GM12878 (cell line): ENCODE measurements at regions not wholly inside any gene's neighbourhood (a gene's known extent, or its start where the extent isn't known, plus 50 kb on each side); places are given as distances from the start of the nearest gene placed in this dataset.

Experiments used
- ATAC-seq: fragments of 200-7000 bp; cut with Tn5 transposase; 3 replicates; pipeline ENCODE4 v1.9.1; 2020; ENCODE audit warnings: mild to moderate bottlenecking, moderate library complexity
- BruUV-seq: library from RNA; stranded (reverse); fragments of 400-500 nt; replicated peaks from 2 replicates; lab custom pipeline; 2021; lab: Mats Ljungman, UMichigan
- CTCF ChIA-PET: fragments of 300-600 bp; sonication (Branson Sonifier 250); formaldehyde crosslinking; extraction: SDS; loops from one replicate; lab custom pipeline; 2021; ENCODE audit warnings: inconsistent platforms; lab: Yijun Ruan, JAX
- POLR2A ChIA-PET: fragments of 350-600 bp; formaldehyde crosslinking; extraction: SDS; loops from one replicate; lab custom pipeline; 2021; ENCODE audit warnings: inconsistent platforms; lab: Charles Lee
- RAD21 ChIA-PET: fragments of 300-600 bp; sonication (Branson Sonifier 250); formaldehyde crosslinking; loops from one replicate; lab custom pipeline; 2023; ENCODE audit warnings: antibody characterized with exemption; ENCODE audit not compliant: unreplicated experiment; lab: Charles Lee
- SMC1A ChIA-PET: fragments of 300-600 bp; sonication (Branson Sonifier 250); formaldehyde crosslinking; loops from one replicate; lab custom pipeline; 2023; ENCODE audit not compliant: unreplicated experiment, uncharacterized antibody; lab: Charles Lee
- DNase-seq: peaks from one replicate; pipeline ENCODE4 v3.0.0-alpha.2; 2011; ENCODE audit warnings: low read depth, low spot score
- FAIRE-seq: peaks from 3 replicates; lab custom pipeline; 2011; peaks lifted over from hg19 to GRCh38; lab: Jason Lieb, UNC
- H2AFZ ChIP-seq: 2 replicates; pipeline ENCODE4 v1.6.0; 2011; ENCODE audit warnings: low read depth, low read length, control low read depth; ENCODE audit not compliant: control insufficient read depth
- H3K27ac ChIP-seq: 2 replicates; pipeline ENCODE4 v1.5.1; 2011; ENCODE audit warnings: control low read depth; ENCODE audit not compliant: control insufficient read depth, insufficient read depth
- H3K27me3 ChIP-seq, 2 experiments: replicated peaks in 1 of 2; 2 replicates each; pipeline versions ENCODE4 v1.6.0 to v1.6.1; 2011; ENCODE audit warnings: low read length in 1 of 2; ENCODE audit not compliant: control insufficient read depth in 2 of 2, insufficient read depth in 2 of 2
- H3K36me3 ChIP-seq, 2 experiments: 2 replicates each; pipeline ENCODE4 v1.5.1; 2011; ENCODE audit warnings: low read length in 1 of 2; ENCODE audit not compliant: control insufficient read depth in 2 of 2, insufficient read depth in 2 of 2
- H3K4me1 ChIP-seq: 2 replicates; pipeline ENCODE4 v1.6.1; 2011; ENCODE audit warnings: mild to moderate bottlenecking, low read length, moderate library complexity, mixed read lengths; ENCODE audit not compliant: control insufficient read depth, insufficient read depth
- H3K4me2 ChIP-seq: 2 replicates; pipeline ENCODE4 v1.6.0; 2011; ENCODE audit warnings: control low read depth; ENCODE audit not compliant: control insufficient read depth, insufficient read depth
- H3K4me3 ChIP-seq: fragments of 200-600 bp; sonication (generic); 2 replicates; pipeline ENCODE4 v1.5.1; 2016
- H3K79me2 ChIP-seq: 2 replicates; pipeline ENCODE4 v1.6.0; 2011; ENCODE audit warnings: low read length; ENCODE audit not compliant: control insufficient read depth, insufficient read depth
- H3K9ac ChIP-seq: 2 replicates; pipeline ENCODE4 v1.8.0; 2011; ENCODE audit warnings: low read length, control low read depth, mixed read lengths; ENCODE audit not compliant: control insufficient read depth, insufficient read depth
- H3K9me3 ChIP-seq: replicated peaks from 3 replicates; pipeline ENCODE4 v1.5.1; 2011; ENCODE audit warnings: mild to moderate bottlenecking, low read length; ENCODE audit not compliant: control insufficient read depth, insufficient read depth
- H4K20me1 ChIP-seq: 2 replicates; pipeline ENCODE4 v1.6.0; 2011; ENCODE audit not compliant: control insufficient read depth, insufficient read depth
- BHLHE40 ChIP-seq, 2 experiments: fragments of 450-650 bp in 1 of 2; IDR thresholded peaks; 2 replicates each; pipeline ENCODE4 v1.6.1; 2011 to 2017; ENCODE audit warnings: low read depth in 2 of 2, borderline replicate concordance in 1 of 2, improper control_type of control experiment in 1 of 2, low read length in 1 of 2, mild to moderate bottlenecking in 1 of 2
- CBX3 ChIP-seq: fragments of 200-600 bp; sonication (generic); IDR thresholded peaks from 2 replicates; pipeline ENCODE4 v1.6.1; 2016; ENCODE audit warnings: low read depth, borderline replicate concordance
- CBX5 ChIP-seq: sonication (generic); IDR thresholded peaks from 2 replicates; pipeline ENCODE4 v1.6.1; 2016; ENCODE audit warnings: low read depth, moderate library complexity, mild to moderate bottlenecking, inconsistent platforms
- CHD2 ChIP-seq: IDR thresholded peaks from 2 replicates; pipeline ENCODE4 v1.6.1; 2011; ENCODE audit warnings: low read depth, low read length, improper control_type of control experiment, borderline replicate concordance
- FOXK2 ChIP-seq: fragments of 450-650 bp; IDR thresholded peaks from 2 replicates; pipeline ENCODE4 v1.6.1; 2017; ENCODE audit warnings: mild to moderate bottlenecking, moderate library complexity
- HDAC2 ChIP-seq: fragments of 200-600 bp; sonication (generic); IDR thresholded peaks from 2 replicates; pipeline ENCODE4 v1.6.1; 2017
- JUNB ChIP-seq: IDR thresholded peaks from 2 replicates; pipeline ENCODE4 v1.6.1; 2016; ENCODE audit warnings: antibody characterized with exemption, mild to moderate bottlenecking
- MEF2B ChIP-seq: fragments of 450-650 bp; IDR thresholded peaks from 2 replicates; pipeline ENCODE4 v1.6.1; 2018; ENCODE audit warnings: mild to moderate bottlenecking, moderate library complexity; ENCODE audit not compliant: partially characterized antibody, poor library complexity, severe bottlenecking
- PRDM15 ChIP-seq: fragments of 450-650 bp; formaldehyde crosslinking; IDR thresholded peaks from 2 replicates; pipeline ENCODE4 v1.4.0; 2020; ENCODE audit warnings: mild to moderate bottlenecking, moderate library complexity
- RBBP5 ChIP-seq: fragments of 200-600 bp; sonication (generic); conservative IDR thresholded peaks from 2 replicates; pipeline ENCODE4 v1.6.1; 2016
- SRF ChIP-seq, 2 experiments: IDR thresholded peaks; 2 replicates each; pipeline ENCODE4 v1.6.1; 2011; ENCODE audit warnings: low read depth in 2 of 2, low read length in 2 of 2, mild to moderate bottlenecking in 1 of 2, moderate library complexity in 1 of 2
- TCF12 ChIP-seq: IDR thresholded peaks from 2 replicates; pipeline ENCODE4 v1.6.1; 2011; ENCODE audit warnings: low read depth, mild to moderate bottlenecking, low read length
- ZBTB11 ChIP-seq: fragments of 450-650 bp; formaldehyde crosslinking; IDR thresholded peaks from 2 replicates; pipeline ENCODE4 v1.5.0; 2022; ENCODE audit warnings: mild to moderate bottlenecking, missing genetic modification characterization
- WGBS: methylation state at CpG from one replicate; pipeline ENCODE4 v1.1.6; 2016; ENCODE audit warnings: low lambda C conversion rate; ENCODE audit not compliant: insufficient replicate concordance, insufficient coverage; ENCODE audit errors: missing lambda C conversion rate; 5-methylcytosine and 5-hydroxymethylcytosine counted together
- in situ Hi-C: fragments of 300-500 bp; cut with MboI; formaldehyde crosslinking; loops from 9 replicates; pipeline ENCODE4 v1.14.3; 2018; ENCODE audit warnings: mixed read lengths
- intact Hi-C: fragments of 100-400 bp; cut with micrococcal nuclease; formaldehyde crosslinking; loops from one replicate; pipeline ENCODE4 v1.14.2; 2022; ENCODE audit not compliant: unreplicated experiment
- TF ChIP-seq, protein P1 (sequence below): fragments of 450-650 bp; IDR thresholded peaks from 2 replicates; pipeline ENCODE4 v1.6.1; 2018; ENCODE audit warnings: borderline replicate concordance, mild to moderate bottlenecking; ENCODE audit not compliant: partially characterized antibody

GRCh38 chr11:69416762-69417698, 64.4 kb upstream of the LINC01488 start:
- SMC1A ChIA-PET = interaction anchor here (0.6 kb wide), 1 partner anchor 218 kb away, joined by 3 read pairs; no protein-coding TSS in a partner anchor
- CTCF ChIA-PET = no interaction called here
- Histone ChIP-seq H4K20me1 (no peaks in the 10 kb centered on the region), H3K27ac (no peak overlapping the region), H3K9ac (no peak overlapping the region), H2AFZ (no peak overlapping the region), H3K4me3 (no peak overlapping the region), H3K9me3 (no peaks in the 10 kb centered on the region), H3K36me3 (no peaks in the 10 kb centered on the region), H3K4me2 (no peak overlapping the region), H3K4me1 (no peaks in the 10 kb centered on the region), H3K27me3 (no peaks in the 10 kb centered on the region; a peak in 1 of 4 replicates), H3K79me2 (no peaks in the 10 kb centered on the region)
- ATAC-seq = no peak
- in situ Hi-C loops (no loop called here), intact Hi-C loops (no loop called here)
- RAD21 ChIA-PET = interaction anchor here (1.0 kb wide), 1 partner anchor 125 kb away, joined by 3 read pairs; no protein-coding TSS in a partner anchor
- no TSS peak for BruUV-seq
- DNase-seq = no peak
- WGBS = 45% methylated on average over 25 of the region's 27 CpGs
- POLR2A ChIA-PET = no interaction called here
- no peak for FAIRE-seq
- TF ChIP-seq CHD2 (no peak), RBBP5 (no peak), JUNB (no peak), ZBTB11 (CRISPR knock-in tag) (no peak), FOXK2 (no peak), BHLHE40 (IDR thresholded peaks at IDR 0.05; ENCODE audit: borderline replicate concordance in 1 of 2, low read depth in 2 of 2, low read length in 1 of 2) (no peak), HDAC2 (no peak), MEF2B (no peak), PRDM15 (CRISPR knock-in tag) (no peak), SRF (IDR thresholded peaks at IDR 0.05; ENCODE audit: low read depth in 2 of 2, low read length in 2 of 2) (no peak), CBX3 (no peak), TCF12 (no peak), CBX5 (no peak)
- TF ChIP-seq, protein P1, sequence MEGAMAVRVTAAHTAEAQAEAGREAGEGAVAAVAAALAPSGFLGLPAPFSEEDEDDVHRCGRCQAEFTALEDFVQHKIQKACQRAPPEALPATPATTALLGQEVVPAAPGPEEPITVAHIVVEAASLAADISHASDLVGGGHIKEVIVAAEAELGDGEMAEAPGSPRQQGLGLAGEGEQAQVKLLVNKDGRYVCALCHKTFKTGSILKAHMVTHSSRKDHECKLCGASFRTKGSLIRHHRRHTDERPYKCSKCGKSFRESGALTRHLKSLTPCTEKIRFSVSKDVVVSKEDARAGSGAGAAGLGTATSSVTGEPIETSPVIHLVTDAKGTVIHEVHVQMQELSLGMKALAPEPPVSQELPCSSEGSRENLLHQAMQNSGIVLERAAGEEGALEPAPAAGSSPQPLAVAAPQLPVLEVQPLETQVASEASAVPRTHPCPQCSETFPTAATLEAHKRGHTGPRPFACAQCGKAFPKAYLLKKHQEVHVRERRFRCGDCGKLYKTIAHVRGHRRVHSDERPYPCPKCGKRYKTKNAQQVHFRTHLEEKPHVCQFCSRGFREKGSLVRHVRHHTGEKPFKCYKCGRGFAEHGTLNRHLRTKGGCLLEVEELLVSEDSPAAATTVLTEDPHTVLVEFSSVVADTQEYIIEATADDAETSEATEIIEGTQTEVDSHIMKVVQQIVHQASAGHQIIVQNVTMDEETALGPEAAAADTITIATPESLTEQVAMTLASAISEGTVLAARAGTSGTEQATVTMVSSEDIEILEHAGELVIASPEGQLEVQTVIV = no peak
